ENCODE measurements at regions not wholly inside any gene's neighbourhood (a gene's known extent, or its start where the extent isn't known, plus 50 kb on each side); places are given as distances from the start of the nearest gene placed in this dataset.

DNA sequence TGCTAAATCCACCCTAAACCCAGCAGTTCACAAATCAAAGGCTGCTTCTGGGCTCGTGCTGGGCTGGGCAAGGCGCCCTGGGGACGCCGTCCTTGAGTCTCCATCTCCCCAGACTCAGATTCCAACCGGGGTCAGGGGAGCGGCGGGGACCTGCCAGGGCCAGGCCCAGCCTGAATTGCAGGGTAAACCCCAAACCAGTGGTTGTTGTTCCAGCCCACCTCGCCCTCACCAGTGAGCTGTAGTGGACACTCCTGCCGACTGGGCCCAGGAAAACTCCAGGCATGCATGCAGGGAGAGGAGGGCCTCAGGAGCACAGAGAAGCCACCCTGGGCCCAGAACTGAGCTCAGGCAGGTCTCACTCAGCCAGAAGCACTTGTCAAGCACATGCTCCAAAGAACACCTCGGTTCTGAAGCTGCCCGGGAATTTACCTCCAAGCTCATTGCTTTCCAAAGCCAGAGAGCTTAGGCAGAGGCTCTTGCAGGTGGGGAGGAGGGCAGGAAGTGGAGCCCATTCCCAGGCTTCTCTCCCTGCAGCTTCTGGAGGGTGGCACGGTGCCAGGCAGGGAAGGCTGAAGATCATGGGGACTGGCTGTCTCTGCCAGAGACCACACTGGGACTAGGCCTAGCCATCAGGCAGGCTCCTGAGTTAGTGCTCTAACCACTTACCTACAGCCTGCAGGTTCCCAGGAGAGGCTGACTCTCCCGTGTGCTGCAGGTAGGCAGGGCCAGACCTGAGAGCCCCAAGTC is 437.0 kb downstream of the MATN1 start:
- TF ChIP-seq CTCF (conservative IDR thresholded peaks at IDR 0.05; ENCODE audit: low read length) (no peak), EZH2phosphoT487 (IDR thresholded peaks at IDR 0.05; ENCODE audit: borderline replicate concordance) (no peak)
